GDM1 (cell line): ENCODE measurements at regions not wholly inside any gene's neighbourhood (a gene's known extent, or its start where the extent isn't known, plus 50 kb on each side); places are given as distances from the start of the nearest gene placed in this dataset.
"Not testable (repeated sequence)": the region's sequence is repeated elsewhere in the genome, so short reads cannot be mapped to it uniquely, and the experiment has no call there.

Experiments
- DNase-seq: peaks from one replicate; lab custom pipeline; 2025; lab: John Stamatoyannopoulos, UW

GRCh38 chr4:101670370-101670769, 120.2 kb upstream of the BANK1 start:
- no peak for DNase-seq

- no peak for DNase-seq
Observed at GRCh38 chr4:101669832-101670188, 120.7 kb upstream of the BANK1 start.

GRCh38 chr4:101669138-101669831, 121.2 kb upstream of the BANK1 start:
- no peak for DNase-seq

- DNase-seq = no peak
Observed at GRCh38 chr4:101667348-101667747, 123.2 kb upstream of the BANK1 start.

GRCh38 chr4:101660607-101661006, 129.9 kb upstream of the BANK1 start:
- no peak for DNase-seq

GRCh38 chr4:101655857-101656256, 134.7 kb upstream of the BANK1 start:
- DNase-seq = no peak

- DNase-seq = no peak
Observed at GRCh38 chr4:101655005-101655404, 135.5 kb upstream of the BANK1 start.

- DNase-seq = no peak
Observed at GRCh38 chr4:101651778-101652177, 138.8 kb upstream of the BANK1 start.

- DNase-seq = no peak
Observed at GRCh38 chr4:101649790-101650515, 140.6 kb upstream of the BANK1 start.

GRCh38 chr4:101647710-101648034, 142.9 kb upstream of the BANK1 start:
- DNase-seq = no peak

GRCh38 chr4:101644516-101644915, 146.0 kb upstream of the BANK1 start:
- DNase-seq = no peak

- DNase-seq = no peak
Observed at GRCh38 chr4:101643186-101643837, 147.2 kb upstream of the BANK1 start.

- not testable (repeated sequence) for DNase-seq
Observed at GRCh38 chr4:101632766-101633165, 157.8 kb upstream of the BANK1 start.

- DNase-seq = no peak
Observed at GRCh38 chr4:101630319-101630986, 160.1 kb upstream of the BANK1 start.

GRCh38 chr4:101621120-101621519, 169.4 kb upstream of the BANK1 start:
- DNase-seq = no peak

- DNase-seq = no peak
Observed at GRCh38 chr4:101615652-101616051, 174.9 kb upstream of the BANK1 start.

- DNase-seq = not testable (repeated sequence)
Observed at GRCh38 chr4:101606989-101607388, 183.5 kb upstream of the BANK1 start.

- DNase-seq = no peak
Observed at GRCh38 chr4:101604976-101605375, 185.6 kb upstream of the BANK1 start.

- DNase-seq = no peak
Observed at GRCh38 chr4:101600287-101600686, 190.2 kb upstream of the BANK1 start.

GRCh38 chr4:101599620-101600019, 190.9 kb upstream of the BANK1 start:
- DNase-seq = no peak

- DNase-seq = no peak
Observed at GRCh38 chr4:101596781-101597552, 193.6 kb upstream of the BANK1 start.

- DNase-seq = no peak
Observed at GRCh38 chr4:101594588-101594987, 195.9 kb upstream of the BANK1 start.
